Breast epithelium (tissue), 3 donors: ENCODE measurements at regions not wholly inside any gene's neighbourhood (a gene's known extent, or its start where the extent isn't known, plus 50 kb on each side); places are given as distances from the start of the nearest gene placed in this dataset.

Experiments used
- POLR2A ChIP-seq: fragments of 450-650 bp; IDR thresholded peaks from one replicate; pipeline ENCODE4 v1.6.1; 2016; ENCODE audit warnings: antibody characterized with exemption, mild to moderate bottlenecking, moderate library complexity
- POLR2AphosphoS5 ChIP-seq, 3 donors: sonication (generic); formaldehyde crosslinking; IDR thresholded peaks; one replicate each; pipeline ENCODE4 v1.6.1; 2017; ENCODE audit warnings: antibody characterized with exemption in 3 of 3
- TF ChIP-seq, protein P1 (sequence below), 3 donors: fragments of 450-650 bp; IDR thresholded peaks; one replicate each; pipeline ENCODE4 v1.5.1; 2016 to 2017; ENCODE audit warnings: antibody characterized with exemption in 3 of 3, mild to moderate bottlenecking in 3 of 3, moderate library complexity in 3 of 3

GRCh38 chr10:54983255-54983654, 182.2 kb upstream of the PCDH15 start:
- TF ChIP-seq, protein P1, sequence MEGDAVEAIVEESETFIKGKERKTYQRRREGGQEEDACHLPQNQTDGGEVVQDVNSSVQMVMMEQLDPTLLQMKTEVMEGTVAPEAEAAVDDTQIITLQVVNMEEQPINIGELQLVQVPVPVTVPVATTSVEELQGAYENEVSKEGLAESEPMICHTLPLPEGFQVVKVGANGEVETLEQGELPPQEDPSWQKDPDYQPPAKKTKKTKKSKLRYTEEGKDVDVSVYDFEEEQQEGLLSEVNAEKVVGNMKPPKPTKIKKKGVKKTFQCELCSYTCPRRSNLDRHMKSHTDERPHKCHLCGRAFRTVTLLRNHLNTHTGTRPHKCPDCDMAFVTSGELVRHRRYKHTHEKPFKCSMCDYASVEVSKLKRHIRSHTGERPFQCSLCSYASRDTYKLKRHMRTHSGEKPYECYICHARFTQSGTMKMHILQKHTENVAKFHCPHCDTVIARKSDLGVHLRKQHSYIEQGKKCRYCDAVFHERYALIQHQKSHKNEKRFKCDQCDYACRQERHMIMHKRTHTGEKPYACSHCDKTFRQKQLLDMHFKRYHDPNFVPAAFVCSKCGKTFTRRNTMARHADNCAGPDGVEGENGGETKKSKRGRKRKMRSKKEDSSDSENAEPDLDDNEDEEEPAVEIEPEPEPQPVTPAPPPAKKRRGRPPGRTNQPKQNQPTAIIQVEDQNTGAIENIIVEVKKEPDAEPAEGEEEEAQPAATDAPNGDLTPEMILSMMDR (IDR thresholded peaks at IDR 0.05) = no peak
- TF ChIP-seq POLR2A = no peak
- no peak for TF ChIP-seq POLR2AphosphoS5 (IDR thresholded peaks at IDR 0.05)
